ENCODE measurements at regions not wholly inside any gene's neighbourhood (a gene's known extent, or its start where the extent isn't known, plus 50 kb on each side); places are given as distances from the start of the nearest gene placed in this dataset.
"Not testable (repeated sequence)": the region's sequence is repeated elsewhere in the genome, so short reads cannot be mapped to it uniquely, and the experiment has no call there.

- POLR2A ChIA-PET: no interaction called here
- H3K4me1 ChIP-seq (ENCODE audit: control insufficient read depth, insufficient read depth, low read length): no peaks in the 10 kb centered on the region
- H3K9me3 ChIP-seq (ENCODE audit: control insufficient read depth, insufficient read depth, low read depth, low read length): no peaks in the 10 kb centered on the region
- CTCF ChIA-PET: interaction anchor here (0.7 kb wide), 1 partner anchor 191 kb away, joined by 3 read pairs; no protein-coding TSS in a partner anchor
- no peak overlapping the region for H3K4me3 ChIP-seq (ENCODE audit: low read depth, low read length)
- TF ChIP-seq ZNF350 (tag by site-specific recombination; IDR thresholded peaks at IDR 0.05) (no peak), ZNF777 (tag by site-specific recombination; IDR thresholded peaks at IDR 0.05; ENCODE audit: borderline replicate concordance) (no peak), ZNF433 (tag by site-specific recombination; IDR thresholded peaks at IDR 0.05; ENCODE audit: low read depth) (no peak), ZNF133 (tag by site-specific recombination; IDR thresholded peaks at IDR 0.05) (no peak), ZFP37 (tag by site-specific recombination; IDR thresholded peaks at IDR 0.05) (no peak), ZNF473 (tag by site-specific recombination; IDR thresholded peaks at IDR 0.05) (no peak), ZNF707 (tag by site-specific recombination; IDR thresholded peaks at IDR 0.05) (no peak), ZNF398 (tag by site-specific recombination; IDR thresholded peaks at IDR 0.05) (no peak), ZNF18 (tag by site-specific recombination; IDR thresholded peaks at IDR 0.05) (no peak), ZFP69B (tag by site-specific recombination; IDR thresholded peaks at IDR 0.05) (no peak), ZNF530 (tag by site-specific recombination; IDR thresholded peaks at IDR 0.05; ENCODE audit: low read depth) (no peak), ZNF677 (tag by site-specific recombination; IDR thresholded peaks at IDR 0.05) (no peak), ZNF121 (tag by site-specific recombination; IDR thresholded peaks at IDR 0.05) (no peak), ZNF239 (tag by site-specific recombination; IDR thresholded peaks at IDR 0.05) (no peak)
- TF ChIP-seq, protein P1, sequence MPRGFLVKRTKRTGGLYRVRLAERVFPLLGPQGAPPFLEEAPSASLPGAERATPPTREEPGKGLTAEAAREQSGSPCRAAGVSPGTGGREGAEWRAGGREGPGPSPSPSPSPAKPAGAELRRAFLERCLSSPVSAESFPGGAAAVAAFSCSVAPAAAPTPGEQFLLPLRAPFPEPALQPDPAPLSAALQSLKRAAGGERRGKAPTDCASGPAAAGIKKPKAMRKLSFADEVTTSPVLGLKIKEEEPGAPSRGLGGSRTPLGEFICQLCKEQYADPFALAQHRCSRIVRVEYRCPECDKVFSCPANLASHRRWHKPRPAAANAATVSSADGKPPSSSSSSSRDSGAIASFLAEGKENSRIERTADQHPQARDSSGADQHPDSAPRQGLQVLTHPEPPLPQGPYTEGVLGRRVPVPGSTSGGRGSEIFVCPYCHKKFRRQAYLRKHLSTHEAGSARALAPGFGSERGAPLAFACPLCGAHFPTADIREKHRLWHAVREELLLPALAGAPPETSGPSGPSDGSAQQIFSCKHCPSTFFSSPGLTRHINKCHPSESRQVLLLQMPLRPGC (tag by site-specific recombination; IDR thresholded peaks at IDR 0.05): no peak
- H3K36me3 ChIP-seq (ENCODE audit: control insufficient read depth in 2 of 2, insufficient read depth in 1 of 2, low read length in 2 of 2): no peaks in the 10 kb centered on the region
- no peak overlapping the region for H3K27ac ChIP-seq (ENCODE audit: extremely low read depth, low read depth, low read length)
Observed at GRCh38 chr3:102038477-102039142, 189.3 kb downstream of the NFKBIZ start.

DNA sequence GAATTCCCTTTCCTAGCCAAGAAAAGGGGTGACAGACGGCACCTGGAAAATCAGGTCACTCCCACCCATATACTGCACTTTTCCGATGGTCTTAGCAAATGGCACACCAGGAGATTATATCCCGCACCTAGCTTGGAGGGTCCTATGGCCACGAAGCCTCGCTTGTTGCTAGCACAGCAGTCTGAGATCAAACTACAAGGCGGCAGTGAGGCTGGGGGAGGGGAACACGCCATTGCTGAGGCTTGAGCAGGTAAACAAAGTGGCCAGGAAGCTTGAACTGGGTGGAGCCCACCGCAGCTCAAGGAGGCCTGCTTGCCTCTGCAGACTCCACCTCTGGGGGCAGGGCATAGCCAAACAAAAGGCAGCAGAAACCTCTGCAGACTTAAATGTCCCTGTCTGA lies 190.8 kb downstream of the NFKBIZ start:
- H3K36me3 ChIP-seq (ENCODE audit: control insufficient read depth in 2 of 2, insufficient read depth in 1 of 2, low read length in 2 of 2); H3K4me1 ChIP-seq (ENCODE audit: control insufficient read depth, insufficient read depth, low read length); CTCF ChIA-PET; H3K27ac ChIP-seq (ENCODE audit: extremely low read depth, low read depth, low read length); H3K4me3 ChIP-seq (ENCODE audit: low read depth, low read length); POLR2A ChIA-PET; H3K9me3 ChIP-seq (ENCODE audit: control insufficient read depth, insufficient read depth, low read depth, low read length): not testable (repeated sequence)

DNA sequence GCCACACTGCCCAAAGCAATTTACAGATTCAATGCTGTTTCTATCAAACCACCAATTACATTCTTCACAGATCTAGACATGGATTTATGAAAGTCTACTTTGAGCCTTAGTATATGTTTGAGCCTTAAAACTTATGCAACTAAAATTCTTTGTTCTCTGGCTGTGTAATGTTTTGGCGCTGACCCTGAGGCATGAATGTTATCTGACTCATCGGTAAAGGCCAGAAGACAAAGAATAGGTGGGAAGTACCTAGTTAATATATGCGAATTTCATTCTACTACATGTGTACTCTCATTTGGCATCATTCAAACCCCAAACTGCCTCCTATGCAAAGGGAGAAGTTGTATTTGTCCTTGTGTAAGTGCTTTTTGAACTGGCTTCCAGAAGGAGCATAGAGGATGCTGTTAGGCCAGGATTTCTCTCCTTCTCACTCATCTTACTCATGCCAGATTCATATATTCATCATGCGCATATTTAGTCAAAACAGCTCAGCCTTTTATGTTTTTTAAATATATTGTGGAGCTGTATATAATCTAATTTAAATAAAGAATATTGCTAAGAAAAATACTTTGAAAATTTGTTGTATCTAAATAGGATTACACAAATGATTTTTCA lies 204.2 kb downstream of the NFKBIZ start:
- no peaks in the 10 kb centered on the region for H3K4me1 ChIP-seq (ENCODE audit: control insufficient read depth, insufficient read depth, low read length)
- no peaks in the 10 kb centered on the region for H3K9me3 ChIP-seq (ENCODE audit: control insufficient read depth, insufficient read depth, low read depth, low read length)
- H3K4me3 ChIP-seq (ENCODE audit: low read depth, low read length): no peak overlapping the region
- H3K27ac ChIP-seq (ENCODE audit: extremely low read depth, low read depth, low read length): no peak overlapping the region
- POLR2A ChIA-PET: no interaction called here
- CTCF ChIA-PET: no interaction called here
- H3K36me3 ChIP-seq (ENCODE audit: control insufficient read depth in 2 of 2, insufficient read depth in 1 of 2, low read length in 2 of 2): no peaks in the 10 kb centered on the region
- TF ChIP-seq SP2 (tag by site-specific recombination; IDR thresholded peaks at IDR 0.05) (no peak), REPIN1 (tag by site-specific recombination; IDR thresholded peaks at IDR 0.05; ENCODE audit: low read depth) (no peak), ZBTB48 (tag by site-specific recombination; IDR thresholded peaks at IDR 0.05) (no peak), REST (tag by site-specific recombination; IDR thresholded peaks at IDR 0.05) (no peak), ZNF335 (tag by site-specific recombination; conservative IDR thresholded peaks at IDR 0.05) (no peak), BCL11A (tag by site-specific recombination; IDR thresholded peaks at IDR 0.05; ENCODE audit: low read depth) (no peak)
- TF ChIP-seq, protein P2, sequence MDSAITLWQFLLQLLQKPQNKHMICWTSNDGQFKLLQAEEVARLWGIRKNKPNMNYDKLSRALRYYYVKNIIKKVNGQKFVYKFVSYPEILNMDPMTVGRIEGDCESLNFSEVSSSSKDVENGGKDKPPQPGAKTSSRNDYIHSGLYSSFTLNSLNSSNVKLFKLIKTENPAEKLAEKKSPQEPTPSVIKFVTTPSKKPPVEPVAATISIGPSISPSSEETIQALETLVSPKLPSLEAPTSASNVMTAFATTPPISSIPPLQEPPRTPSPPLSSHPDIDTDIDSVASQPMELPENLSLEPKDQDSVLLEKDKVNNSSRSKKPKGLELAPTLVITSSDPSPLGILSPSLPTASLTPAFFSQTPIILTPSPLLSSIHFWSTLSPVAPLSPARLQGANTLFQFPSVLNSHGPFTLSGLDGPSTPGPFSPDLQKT (IDR thresholded peaks at IDR 0.05; ENCODE audit: borderline replicate concordance, low read depth, low read length): no peak

Data from HEK293 (cell line).